K562 (cell line): ENCODE measurements at regions not wholly inside any gene's neighbourhood (a gene's known extent, or its start where the extent isn't known, plus 50 kb on each side); places are given as distances from the start of the nearest gene placed in this dataset.

Experiments used
- ATAC-seq: fragments of 200-7000 bp; cut with Tn5 transposase; 3 replicates; pipeline ENCODE4 v1.9.1; 2020; ENCODE audit warnings: moderate library complexity
- BruUV-seq: library from RNA; stranded (reverse); fragments of 400-500 nt; replicated peaks from 2 replicates; lab custom pipeline; 2021; lab: Mats Ljungman, UMichigan
- CTCF ChIA-PET: fragments of 300-600 bp; formaldehyde crosslinking; extraction: SDS; loops from one replicate; lab custom pipeline; 2021; ENCODE audit warnings: low intra/inter-chr PET ratio; lab: Yijun Ruan, JAX
- POLR2A ChIA-PET: fragments of 300-600, 350-650 bp; sonication (Branson Sonifier 250); formaldehyde crosslinking; extraction: SDS; loops from one replicate; lab custom pipeline; 2021; ENCODE audit warnings: antibody characterized with exemption, inconsistent platforms; lab: Yijun Ruan, JAX
- DNase-seq, 4 experiments: peaks; one replicate each; pipeline versions ENCODE4 v3.0.0 to v3.0.0-alpha.2; 2011 to 2018; ENCODE audit warnings: low spot score in 3 of 4, mixed read lengths in 3 of 4; ENCODE audit errors: extremely low read depth in 1 of 4
- FAIRE-seq: peaks from 2 replicates; lab custom pipeline; 2011; peaks lifted over from hg19 to GRCh38; lab: Jason Lieb, UNC
- H2AFZ ChIP-seq: 2 replicates; pipeline ENCODE4 v1.6.0; 2011; ENCODE audit warnings: low read depth, low read length, control low read depth, inconsistent platforms
- H3K27ac ChIP-seq: fragments of 200-600 bp; 3 replicates; pipeline ENCODE4 v1.8.0; 2011; ENCODE audit warnings: low read depth, mild to moderate bottlenecking, control low read depth, inconsistent platforms, low read length, moderate library complexity, mixed read lengths; ENCODE audit errors: extremely low read depth
- H3K27me3 ChIP-seq, 2 experiments: fragments of 300-600 bp in 1 of 2; 2 replicates in 1 of 2; 3 replicates in 1 of 2; pipeline versions ENCODE4 v1.6.0 to v1.8.0; 2011; ENCODE audit warnings: inconsistent platforms in 2 of 2, low read length in 2 of 2, mild to moderate bottlenecking in 1 of 2, mixed read lengths in 1 of 2, moderate library complexity in 1 of 2; ENCODE audit not compliant: control insufficient read depth in 2 of 2, insufficient read depth in 2 of 2
- H3K36me3 ChIP-seq: fragments of 300-600 bp; 3 replicates; pipeline ENCODE4 v1.8.0; 2011; ENCODE audit warnings: mild to moderate bottlenecking, low read length, inconsistent platforms; ENCODE audit not compliant: control insufficient read depth, insufficient read depth
- H3K4me1 ChIP-seq, 2 experiments: fragments of 200-600 bp in 1 of 2; replicated peaks in 1 of 2; 2 replicates in 1 of 2; 3 replicates in 1 of 2; pipeline versions ENCODE4 v1.5.1 to v1.8.0; 2011; ENCODE audit warnings: inconsistent platforms in 2 of 2, low read length in 2 of 2, mild to moderate bottlenecking in 1 of 2, mixed read lengths in 1 of 2, moderate library complexity in 1 of 2; ENCODE audit not compliant: control insufficient read depth in 2 of 2, insufficient read depth in 2 of 2
- H3K4me2 ChIP-seq: 2 replicates; pipeline ENCODE4 v1.6.1; 2011; ENCODE audit warnings: low read length, control low read depth, inconsistent platforms, mixed read lengths; ENCODE audit not compliant: insufficient read depth
- H3K4me3 ChIP-seq: fragments of 200-600 bp; sonication (generic), shearing (Covaris generic); 2 replicates; pipeline ENCODE4 v1.5.1; 2016; ENCODE audit warnings: control low read depth, inconsistent platforms
- H3K79me2 ChIP-seq: fragments of 200-600 bp; 3 replicates; pipeline ENCODE4 v1.8.0; 2011; ENCODE audit warnings: low read length, inconsistent platforms; ENCODE audit not compliant: control insufficient read depth, insufficient read depth
- H3K9ac ChIP-seq, 2 experiments: 2 replicates each; pipeline versions ENCODE4 v1.6.0 to v1.6.1; 2011; ENCODE audit warnings: low read depth in 2 of 2, low read length in 2 of 2, control low read depth in 1 of 2, inconsistent platforms in 1 of 2, mild to moderate bottlenecking in 1 of 2, mixed read lengths in 1 of 2; ENCODE audit not compliant: insufficient read depth in 1 of 2
- H3K9me1 ChIP-seq: one replicate; pipeline ENCODE4 v1.6.0; 2011; ENCODE audit warnings: inconsistent platforms, mild to moderate bottlenecking, low read length, moderate library complexity; ENCODE audit not compliant: control insufficient read depth, insufficient read depth
- H3K9me3 ChIP-seq: replicated peaks from 2 replicates; pipeline ENCODE4 v1.5.1; 2011; ENCODE audit warnings: low read depth, low read length, inconsistent platforms; ENCODE audit not compliant: control insufficient read depth, insufficient read depth
- H4K20me1 ChIP-seq: replicated peaks from 2 replicates; pipeline ENCODE4 v1.6.1; 2011; ENCODE audit warnings: low read length, inconsistent platforms, mixed read lengths; ENCODE audit not compliant: control insufficient read depth, insufficient read depth
- CTCFL ChIP-seq: IDR thresholded peaks from 2 replicates; pipeline ENCODE4 v1.6.1; 2011; ENCODE audit warnings: borderline replicate concordance, low read depth, mild to moderate bottlenecking, moderate library complexity, low read length; ENCODE audit not compliant: insufficient read depth, poor library complexity, severe bottlenecking
- ZBTB34 ChIP-seq: fragments of 250-450 bp; sonication (Bioruptor Pico); IDR thresholded peaks from 2 replicates; pipeline ENCODE4 v1.8.0; 2021; ENCODE audit warnings: mild to moderate bottlenecking, moderate library complexity
- ZFX ChIP-seq: sonication (generic); formaldehyde crosslinking; IDR thresholded peaks from 2 replicates; pipeline ENCODE4 v1.8.0; 2022; ENCODE audit warnings: mild to moderate bottlenecking, missing genetic modification reagents, moderate library complexity
- WGBS: fragments of 100-300 bp; shearing (Covaris generic); methylation state at CpG from one replicate; pipeline ENCODE4 v1.1.6; 2016; ENCODE audit warnings: low coverage, mixed read lengths; ENCODE audit not compliant: insufficient coverage; ENCODE audit errors: missing lambda C conversion rate; 5-methylcytosine and 5-hydroxymethylcytosine counted together
- in situ Hi-C: fragments of 300-500 bp; cut with MboI; formaldehyde crosslinking; loops from 4 replicates; pipeline ENCODE4 v1.15.0; 2018; ENCODE audit warnings: inconsistent platforms, mixed read lengths
- intact Hi-C: fragments of 100-400 bp; cut with micrococcal nuclease; formaldehyde crosslinking; loops from 2 replicates; pipeline ENCODE4 v1.14.2; 2022

DNA sequence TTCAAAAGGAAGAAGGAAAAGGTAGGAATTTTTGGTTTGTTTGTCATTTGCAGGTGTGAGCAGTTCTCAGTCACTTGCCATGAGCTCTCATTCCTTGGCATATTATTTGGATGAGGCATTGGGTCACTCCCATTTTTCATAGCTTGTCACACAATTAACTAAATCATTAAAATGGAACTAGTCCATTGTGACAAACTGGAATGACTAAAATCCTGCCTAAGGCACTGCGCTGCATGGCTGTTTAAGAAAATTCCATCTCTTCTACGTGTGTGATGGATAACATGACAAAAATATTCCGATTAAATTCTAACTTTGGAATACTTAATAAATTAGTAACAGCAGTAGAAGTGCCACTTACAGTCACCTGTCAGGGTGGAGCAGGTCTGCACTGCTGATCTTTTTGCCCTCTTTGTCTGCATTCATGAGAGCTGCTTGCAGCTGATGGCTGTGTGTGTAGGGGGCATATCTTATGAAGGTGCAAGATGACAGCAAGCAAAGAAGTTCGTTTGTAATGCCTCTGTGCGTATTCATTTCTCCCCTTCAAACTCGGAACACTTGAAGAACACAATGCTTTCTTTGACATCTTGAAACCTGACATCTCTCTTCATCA is 1292.6 kb upstream of the MAP3K7 start:
- intact Hi-C loops = no loop called here

More for the DNA sequence above, 1292.6 kb upstream of the MAP3K7 start:
- no peaks in the 10 kb centered on the region for H3K4me1 ChIP-seq
- 2% methylated on average over 6 of the region's 6 CpGs for WGBS
- H3K27me3 ChIP-seq = no peaks in the 10 kb centered on the region
- no peak for TF ChIP-seq ZFX (CRISPR knock-in tag)
- TF ChIP-seq CTCFL = no peak
- no peak for TF ChIP-seq ZBTB34
- no TSS peak for BruUV-seq
- no peaks in the 10 kb centered on the region for H3K9me3 ChIP-seq
- no peak overlapping the region for H3K4me3 ChIP-seq
- H3K4me2 ChIP-seq = no peak overlapping the region
- no peak overlapping the region for H3K9ac ChIP-seq
- no peaks in the 10 kb centered on the region for H3K36me3 ChIP-seq
- no peak overlapping the region for H2AFZ ChIP-seq
- CTCF ChIA-PET = no interaction called here
- in situ Hi-C loops = no loop called here
- H3K27ac ChIP-seq = no peak overlapping the region
- H3K79me2 ChIP-seq = no peaks in the 10 kb centered on the region
- FAIRE-seq = no peak
- POLR2A ChIA-PET = no interaction called here
- ATAC-seq = no peak
- DNase-seq = no peak
- H4K20me1 ChIP-seq = no peaks in the 10 kb centered on the region
- no peaks in the 10 kb centered on the region for H3K9me1 ChIP-seq
